NCI-H2171 treated with DMSO at 0.1 percent for 48 hours (cell line): ENCODE measurements at regions not wholly inside any gene's neighbourhood (a gene's known extent, or its start where the extent isn't known, plus 50 kb on each side); places are given as distances from the start of the nearest gene placed in this dataset.

ENCODE experiments used
- DNase-seq: peaks from one replicate; lab custom pipeline; 2025; lab: John Stamatoyannopoulos, UW

GRCh38 chr12:118694128-118694775, 287.1 kb upstream of the SRRM4 start:
- DNase-seq = no peak

DNA sequence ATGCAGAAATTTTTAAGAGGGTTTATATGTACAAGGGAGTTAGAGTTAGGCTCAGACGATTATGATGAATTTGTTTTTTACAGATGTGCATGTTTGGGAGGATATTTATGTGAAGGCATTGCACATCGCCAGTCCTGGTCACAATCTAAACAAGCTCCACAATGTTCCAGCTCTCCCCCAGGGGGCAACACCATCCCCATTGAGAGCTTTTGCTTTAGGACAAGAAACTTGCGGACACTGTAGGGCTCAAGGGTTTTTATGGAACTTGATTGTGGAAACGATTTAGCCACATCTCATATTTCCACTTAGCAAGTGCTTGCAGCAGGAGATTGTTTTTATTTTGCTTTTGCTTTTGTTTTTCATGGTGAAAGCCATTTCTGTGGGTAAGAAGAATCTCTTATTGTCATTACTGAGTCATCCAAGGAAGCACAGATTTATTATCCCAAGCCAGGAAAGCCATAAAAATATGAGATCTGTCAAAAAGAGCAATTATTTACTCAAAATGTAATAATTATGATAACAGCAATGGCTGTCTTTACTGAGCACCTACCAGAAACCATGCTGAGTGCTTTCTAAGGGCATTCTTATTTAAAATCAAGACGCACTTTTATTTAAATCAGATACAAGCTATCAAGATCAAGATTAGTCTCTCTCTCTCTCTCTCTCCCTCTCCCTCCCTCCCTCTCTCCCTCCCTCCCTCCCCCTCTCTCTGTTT, 276.7 kb upstream of the SRRM4 start:
- DNase-seq = no peak

GRCh38 chr12:118706437-118706836, 274.9 kb upstream of the SRRM4 start:
- no peak for DNase-seq

DNA sequence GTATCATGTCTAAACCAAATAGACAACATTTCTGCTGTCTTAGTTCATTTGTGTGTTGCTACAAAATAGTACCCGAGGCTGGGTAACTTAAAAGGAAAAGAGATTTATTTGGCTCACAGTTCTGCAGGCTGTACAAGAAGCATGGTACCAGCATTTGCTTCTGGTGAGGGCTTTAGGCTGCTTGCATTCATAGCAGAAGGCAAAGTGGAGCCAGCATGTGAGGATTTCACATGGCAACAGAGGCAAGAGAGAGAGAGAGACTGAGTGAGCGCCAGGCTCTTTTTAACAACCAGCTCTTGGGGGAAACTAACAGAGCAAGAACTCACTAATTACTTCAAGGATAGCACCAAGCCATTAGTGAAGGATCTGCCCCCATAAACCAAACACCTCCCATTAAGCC, 271.4 kb upstream of the SRRM4 start:
- no peak for DNase-seq

DNA sequence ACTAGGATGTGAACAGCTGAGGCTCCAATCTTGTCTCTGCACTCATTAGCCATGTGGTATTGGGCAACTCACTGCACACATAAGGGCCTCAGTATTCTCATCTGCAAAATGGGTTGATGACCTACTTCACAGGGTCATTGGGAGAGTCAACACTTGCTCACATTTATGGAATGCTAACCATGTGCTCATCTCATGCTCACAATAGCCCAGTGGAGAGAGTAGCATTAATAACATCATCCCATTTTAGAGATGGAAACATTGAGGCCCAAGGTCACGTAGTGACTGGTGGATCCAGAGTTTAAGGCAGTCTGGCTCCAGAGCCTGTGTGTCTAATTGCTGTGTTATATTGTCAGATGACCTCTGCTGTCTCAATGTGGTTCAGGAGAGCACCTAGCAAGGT, 270.2 kb upstream of the SRRM4 start:
- DNase-seq = no peak

DNA sequence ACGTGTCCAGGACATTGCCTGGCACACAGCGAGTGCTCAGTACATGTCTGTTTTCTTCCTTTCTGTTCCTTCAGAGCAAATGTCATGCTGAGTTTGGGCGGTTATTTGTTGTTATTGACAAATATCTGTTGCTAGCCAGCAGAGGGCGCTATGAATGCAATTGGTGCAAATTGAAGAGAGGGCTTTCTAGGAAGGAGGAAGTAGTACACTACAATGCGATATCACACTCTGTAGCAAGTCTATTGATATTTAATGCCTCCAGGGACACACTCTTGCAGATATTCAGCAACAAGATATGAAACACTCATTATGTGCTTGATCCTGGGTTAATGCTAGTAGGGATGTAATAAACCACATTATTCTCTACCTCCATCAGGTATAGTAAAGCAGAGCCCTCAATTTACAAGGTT, 267.3 kb upstream of the SRRM4 start:
- peak; percentile 61 for DNase-seq

GRCh38 chr12:118714500-118714899, 266.8 kb upstream of the SRRM4 start:
- DNase-seq = no peak

DNA sequence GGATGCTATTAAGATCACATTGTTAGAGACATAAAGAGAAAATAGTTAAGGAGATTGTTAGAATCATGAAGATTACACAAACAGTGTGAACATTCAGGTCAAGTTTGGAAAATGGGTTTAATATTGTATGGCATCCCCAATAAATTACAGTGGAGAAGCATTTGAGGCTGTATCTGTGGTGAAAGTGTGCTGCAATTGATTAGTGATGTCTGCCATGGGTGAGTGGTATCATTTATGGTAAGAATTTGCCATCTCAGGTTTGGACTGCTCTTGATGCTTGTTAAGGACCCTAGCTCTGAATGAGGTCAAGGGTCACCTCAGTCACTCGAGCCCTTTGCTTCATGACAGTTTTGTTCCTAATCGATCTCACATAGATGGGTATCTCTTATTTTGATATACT, 265.7 kb upstream of the SRRM4 start:
- DNase-seq = no peak

- DNase-seq = peak; percentile 5
These were observed 254.0 kb upstream of the SRRM4 start for GRCh38 chr12:118727196-118727978.

- no peak for DNase-seq
These were observed 253.4 kb upstream of the SRRM4 start for GRCh38 chr12:118727979-118728366.

GRCh38 chr12:118734266-118734665, 247.1 kb upstream of the SRRM4 start:
- no peak for DNase-seq

GRCh38 chr12:118737985-118738540, 243.3 kb upstream of the SRRM4 start:
- no peak for DNase-seq

- DNase-seq = no peak
These were observed 240.1 kb upstream of the SRRM4 start for GRCh38 chr12:118741194-118741593.

- peak; percentile 4 for DNase-seq
These were observed 238.9 kb upstream of the SRRM4 start for GRCh38 chr12:118742431-118742830.

GRCh38 chr12:118743896-118744700, 237.2 kb upstream of the SRRM4 start:
- no peak for DNase-seq

GRCh38 chr12:118746176-118746575, 235.2 kb upstream of the SRRM4 start:
- DNase-seq = no peak

DNA sequence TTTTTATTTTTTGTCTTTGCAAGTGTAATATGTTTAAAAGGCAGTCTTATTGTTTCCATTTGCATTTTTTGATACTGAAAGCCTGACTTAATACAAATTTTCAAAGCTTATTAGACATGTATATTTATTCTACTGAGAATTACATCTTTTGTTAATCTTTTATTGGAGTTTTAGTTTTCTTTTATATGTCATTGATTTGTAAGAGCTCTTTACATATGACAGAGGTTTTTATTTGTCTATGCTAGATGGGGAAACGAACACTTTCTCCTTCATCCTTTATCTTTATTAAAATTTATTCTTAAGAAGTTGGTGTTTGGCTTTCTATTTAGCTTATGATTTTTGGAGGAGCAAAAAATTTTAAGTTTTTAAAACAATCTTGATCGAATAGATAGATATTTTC, 234.4 kb upstream of the SRRM4 start:
- DNase-seq = no peak

- DNase-seq = no peak
These were observed 233.6 kb upstream of the SRRM4 start for GRCh38 chr12:118747771-118748170.

GRCh38 chr12:118748478-118749380, 232.6 kb upstream of the SRRM4 start:
- DNase-seq = no peak

DNA sequence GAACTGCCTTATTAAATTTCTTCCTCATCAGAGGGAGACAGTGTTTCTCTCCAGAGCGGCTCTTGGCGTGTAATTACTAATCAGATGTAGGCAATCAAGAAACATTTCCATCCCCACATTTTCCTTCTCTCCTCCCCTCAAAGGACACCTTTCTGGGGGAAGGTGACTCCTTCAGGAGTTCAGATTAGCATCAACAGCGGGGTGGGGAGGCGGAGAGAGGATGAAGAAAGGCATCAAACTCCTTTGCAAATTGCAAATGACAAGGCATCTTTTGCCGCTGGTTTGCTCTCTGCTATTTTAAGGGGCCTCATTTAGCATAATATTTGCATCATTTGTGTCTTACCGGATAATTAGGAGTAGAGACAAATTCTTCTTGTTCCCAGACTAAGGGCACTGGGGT, 231.7 kb upstream of the SRRM4 start:
- no peak for DNase-seq

GRCh38 chr12:118750666-118751065, 230.7 kb upstream of the SRRM4 start:
- no peak for DNase-seq
